OCI-LY3 (cell line): ENCODE measurements at regions not wholly inside any gene's neighbourhood (a gene's known extent, or its start where the extent isn't known, plus 50 kb on each side); places are given as distances from the start of the nearest gene placed in this dataset.

Experiments used
- CTCF ChIP-seq: fragments of 200-600, 300-600 bp; sonication (generic); IDR thresholded peaks from 2 replicates; pipeline ENCODE4 v1.5.1; 2014; ENCODE audit warnings: antibody characterized with exemption, low read length, low read depth
- EZH2phosphoT487 ChIP-seq: fragments of 200-600 bp; shearing (Covaris generic); IDR thresholded peaks from 2 replicates; pipeline ENCODE4 v1.6.1; 2018; ENCODE audit warnings: antibody characterized with exemption, mixed run types, low read depth

- TF ChIP-seq CTCF (no peak), EZH2phosphoT487 (no peak)
These were observed 49.9 kb upstream of the TBX3 start for GRCh38 chr12:114733919-114734318.
